ENCODE measurements at regions not wholly inside any gene's neighbourhood (a gene's known extent, or its start where the extent isn't known, plus 50 kb on each side); places are given as distances from the start of the nearest gene placed in this dataset.

DNA sequence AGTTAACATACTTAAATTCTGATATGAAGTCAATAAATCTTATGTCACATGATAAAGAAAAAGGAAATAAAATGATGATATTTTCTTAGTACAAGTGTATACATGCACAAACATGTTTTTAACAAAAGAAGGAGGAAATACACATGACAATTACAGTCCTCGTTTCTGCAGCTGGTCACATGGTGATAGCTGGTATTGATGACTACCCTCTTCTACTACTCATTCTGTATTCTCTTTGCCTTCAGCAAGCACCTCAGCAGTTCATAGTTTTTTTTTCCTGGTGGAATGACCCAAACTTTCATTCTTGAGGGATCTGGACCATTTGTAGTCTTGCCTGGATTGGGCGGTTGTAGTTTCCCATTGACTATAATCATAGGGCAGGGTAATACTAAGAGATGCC is 64.4 kb upstream of the CFAP126 start:
- TF ChIP-seq, protein P1, sequence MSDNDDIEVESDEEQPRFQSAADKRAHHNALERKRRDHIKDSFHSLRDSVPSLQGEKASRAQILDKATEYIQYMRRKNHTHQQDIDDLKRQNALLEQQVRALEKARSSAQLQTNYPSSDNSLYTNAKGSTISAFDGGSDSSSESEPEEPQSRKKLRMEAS (IDR thresholded peaks at IDR 0.05; ENCODE audit: insufficient read depth, insufficient read length): no peak
- TF ChIP-seq POLR2AphosphoS5 (IDR thresholded peaks at IDR 0.05; ENCODE audit: insufficient read depth, low read depth, low read length): no peak
- TF ChIP-seq, protein P2, sequence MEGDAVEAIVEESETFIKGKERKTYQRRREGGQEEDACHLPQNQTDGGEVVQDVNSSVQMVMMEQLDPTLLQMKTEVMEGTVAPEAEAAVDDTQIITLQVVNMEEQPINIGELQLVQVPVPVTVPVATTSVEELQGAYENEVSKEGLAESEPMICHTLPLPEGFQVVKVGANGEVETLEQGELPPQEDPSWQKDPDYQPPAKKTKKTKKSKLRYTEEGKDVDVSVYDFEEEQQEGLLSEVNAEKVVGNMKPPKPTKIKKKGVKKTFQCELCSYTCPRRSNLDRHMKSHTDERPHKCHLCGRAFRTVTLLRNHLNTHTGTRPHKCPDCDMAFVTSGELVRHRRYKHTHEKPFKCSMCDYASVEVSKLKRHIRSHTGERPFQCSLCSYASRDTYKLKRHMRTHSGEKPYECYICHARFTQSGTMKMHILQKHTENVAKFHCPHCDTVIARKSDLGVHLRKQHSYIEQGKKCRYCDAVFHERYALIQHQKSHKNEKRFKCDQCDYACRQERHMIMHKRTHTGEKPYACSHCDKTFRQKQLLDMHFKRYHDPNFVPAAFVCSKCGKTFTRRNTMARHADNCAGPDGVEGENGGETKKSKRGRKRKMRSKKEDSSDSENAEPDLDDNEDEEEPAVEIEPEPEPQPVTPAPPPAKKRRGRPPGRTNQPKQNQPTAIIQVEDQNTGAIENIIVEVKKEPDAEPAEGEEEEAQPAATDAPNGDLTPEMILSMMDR (IDR thresholded peaks at IDR 0.05; ENCODE audit: extremely low read depth in 1 of 2, insufficient read depth in 1 of 2, low read depth in 1 of 2, low read length in 2 of 2): no peak
